Endothelial cell of umbilical vein (primary cell): ENCODE measurements at regions not wholly inside any gene's neighbourhood (a gene's known extent, or its start where the extent isn't known, plus 50 kb on each side); places are given as distances from the start of the nearest gene placed in this dataset. TPM values are rescaled to one million over a fixed set of nuclear protein-coding genes. Genes with fewer than 3 reads are reported as not detected.
"Not testable (repeated sequence)": the region's sequence is repeated elsewhere in the genome, so short reads cannot be mapped to it uniquely, and the experiment has no call there.

Experiments
- BruUV-seq: library from RNA; stranded (reverse); fragments of 400-500 nt; replicated peaks from 2 replicates; lab custom pipeline; 2021; lab: Mats Ljungman, UMichigan
- CTCF ChIA-PET: fragments of 300-600, 350-600 bp; sonication (Branson Sonifier 250); formaldehyde crosslinking; loops from one replicate; lab custom pipeline; 2021; ENCODE audit warnings: antibody characterized with exemption, inconsistent platforms; lab: Charles Lee
- POLR2A ChIA-PET: fragments of 300-600, 350-600 bp; sonication (Branson Sonifier 250); formaldehyde crosslinking; loops from one replicate; lab custom pipeline; 2021; ENCODE audit warnings: antibody characterized with exemption, inconsistent platforms; lab: Charles Lee
- DNase-seq: peaks from one replicate; pipeline ENCODE4 v3.0.0-alpha.2; 2011; ENCODE audit warnings: low read depth, low spot score
- FAIRE-seq: peaks from 2 replicates; lab custom pipeline; 2011; peaks lifted over from hg19 to GRCh38; lab: Jason Lieb, UNC
- H2AFZ ChIP-seq: 2 replicates; pipeline ENCODE4 v1.6.0; 2012; ENCODE audit warnings: low read depth, low read length, control low read depth, inconsistent platforms
- H3K27ac ChIP-seq: 2 replicates; pipeline ENCODE4 v1.5.1; 2011; ENCODE audit warnings: low read depth, mild to moderate bottlenecking, control low read depth, low read length, moderate library complexity; ENCODE audit not compliant: insufficient read depth
- H3K27me3 ChIP-seq, 2 experiments: 2 replicates each; pipeline versions ENCODE4 v1.6.0 to v1.6.1; 2011; ENCODE audit warnings: low read length in 2 of 2, mixed read lengths in 1 of 2; ENCODE audit not compliant: control insufficient read depth in 2 of 2, insufficient read depth in 2 of 2
- H3K36me3 ChIP-seq, 2 experiments: 2 replicates in 1 of 2; 3 replicates in 1 of 2; pipeline ENCODE4 v1.5.1; 2011; ENCODE audit warnings: low read length in 2 of 2, mild to moderate bottlenecking in 1 of 2, moderate library complexity in 1 of 2; ENCODE audit not compliant: control insufficient read depth in 2 of 2, insufficient read depth in 2 of 2; ENCODE audit errors: extremely low read depth in 1 of 2
- H3K4me1 ChIP-seq: 3 replicates; pipeline ENCODE4 v1.5.1; 2011; ENCODE audit warnings: mild to moderate bottlenecking, low read length; ENCODE audit not compliant: control insufficient read depth, insufficient read depth; ENCODE audit errors: extremely low read depth
- H3K4me2 ChIP-seq: 2 replicates; pipeline ENCODE4 v1.6.1; 2011; ENCODE audit warnings: low read length, control low read depth, mixed read lengths; ENCODE audit not compliant: insufficient read depth
- H3K4me3 ChIP-seq, 3 experiments: fragments of 200-600 bp in 1 of 3; sonication (generic), shearing (Covaris generic) in 1 of 3; replicated peaks in 1 of 3; 2 replicates each; pipeline ENCODE4 v1.5.1; 2011 to 2016; ENCODE audit warnings: control low read depth in 3 of 3, low read length in 3 of 3, mild to moderate bottlenecking in 2 of 3, inconsistent platforms in 1 of 3, low read depth in 1 of 3, moderate library complexity in 1 of 3; ENCODE audit not compliant: insufficient read depth in 1 of 3
- H3K79me2 ChIP-seq: 2 replicates; pipeline ENCODE4 v1.6.0; 2012; ENCODE audit warnings: low read length, inconsistent platforms; ENCODE audit not compliant: control insufficient read depth, insufficient read depth
- H3K9ac ChIP-seq: replicated peaks from 2 replicates; pipeline ENCODE3; 2011; ENCODE audit warnings: low read length, control low read depth; ENCODE audit not compliant: insufficient read depth; ENCODE audit errors: extremely low read depth
- H3K9me1 ChIP-seq: replicated peaks from 3 replicates; pipeline ENCODE4 v1.6.0; 2011; ENCODE audit warnings: mild to moderate bottlenecking, low read length; ENCODE audit not compliant: control insufficient read depth, insufficient read depth; ENCODE audit errors: extremely low read depth
- H3K9me3 ChIP-seq: replicated peaks from 2 replicates; pipeline ENCODE4 v1.5.1; 2012; ENCODE audit warnings: low read length, inconsistent platforms; ENCODE audit not compliant: control insufficient read depth, insufficient read depth
- H4K20me1 ChIP-seq: replicated peaks from 2 replicates; pipeline ENCODE3; 2011; ENCODE audit warnings: mild to moderate bottlenecking, low read length; ENCODE audit not compliant: control insufficient read depth, insufficient read depth; ENCODE audit errors: extremely low read depth
- POLR2AphosphoS5 ChIP-seq: IDR thresholded peaks from 2 replicates; pipeline ENCODE4 v1.6.1; 2012; ENCODE audit warnings: low read depth, mild to moderate bottlenecking, control low read depth, low read length, moderate library complexity; ENCODE audit not compliant: insufficient read depth
- dilution Hi-C: fragments of 300-500 bp; cut with MboI; formaldehyde crosslinking; loops from one replicate; pipeline ENCODE4 v1.15.0; 2019; ENCODE audit warnings: low sequenced_read_pairs; ENCODE audit not compliant: extremely low pct_ligation_motif_present
- intact Hi-C: fragments of 100-400 bp; cut with micrococcal nuclease; formaldehyde crosslinking; loops from one replicate; pipeline ENCODE4 v1.10.0; 2022
- microRNA-seq: library from miRNA; unstranded; fragments of <30 nt; microRNA quantifications from one replicate; pipeline ENCODE4 v1.2.0, GENCODE V29; 2021; ENCODE audit warnings: borderline number of aligned reads, borderline replicate concordance
- small RNA-seq: library from RNA; depleted of rRNA; stranded (forward); fragments of <200 nt; gene quantifications from one replicate; pipeline ENCODE3, GENCODE V24; 2012; ENCODE audit warnings: low replicate concordance, low read depth; ENCODE audit not compliant: insufficient read depth, insufficient read length

- intact Hi-C loops, H3K9ac ChIP-seq, BruUV-seq, FAIRE-seq, POLR2A ChIA-PET, H3K36me3 ChIP-seq, H3K9me3 ChIP-seq, dilution Hi-C loops, H3K79me2 ChIP-seq, DNase-seq, H4K20me1 ChIP-seq, H3K4me2 ChIP-seq, H3K4me3 ChIP-seq, H3K9me1 ChIP-seq, H3K4me1 ChIP-seq, H2AFZ ChIP-seq, H3K27me3 ChIP-seq, H3K27ac ChIP-seq: not testable (repeated sequence)
- CTCF ChIA-PET, result interaction anchor here (0.6 to 0.7 kb wide), 3 partner anchors 76 to 692 kb away, joined by 3 read pairs; no protein-coding TSS in a partner anchor
Observed at GRCh38 chr3:111006485-111006884, 65.1 kb upstream of the NECTIN3 start.

GRCh38 chr3:111012388-111013248 is 59.0 kb upstream of the NECTIN3 start:
- Histone ChIP-seq H4K20me1 (no peaks in the 10 kb centered on the region), H2AFZ (no peak overlapping the region), H3K27ac (no peak overlapping the region), H3K9me1 (no peaks in the 10 kb centered on the region), H3K9ac (no peak overlapping the region), H3K9me3 (no peaks in the 10 kb centered on the region), H3K4me1 (no peaks in the 10 kb centered on the region), H3K27me3 (no peaks in the 10 kb centered on the region), H3K79me2 (no peaks in the 10 kb centered on the region), H3K36me3 (no peaks in the 10 kb centered on the region), H3K4me2 (no peak overlapping the region), H3K4me3 (no peak overlapping the region)
- no TSS peak for BruUV-seq
- dilution Hi-C loops (no loop called here), intact Hi-C loops (no loop called here)
- ChIA-PET POLR2A (no interaction called here), CTCF (interaction anchor here (1.0 to 1.1 kb wide), 2 partner anchors 17 to 38 kb away, joined by 3 to 5 read pairs; no protein-coding TSS in a partner anchor)
- no peak for TF ChIP-seq POLR2AphosphoS5
- FAIRE-seq (no peak), DNase-seq (no peak)

Small RNA genes lying in the stretch of these regions (microRNA-seq; reads per million reads assigned to microRNA genes)
- not detected for gene MIR4445

Small RNA genes lying in the stretch of these regions (small RNA-seq; reads per million reads assigned to genes)
- gene AC078918.1 (not detected), gene MIR4445 (not detected), gene RF00019 (not detected), gene RNU6ATAC15P (not detected)
